ENCODE measurements at regions not wholly inside any gene's neighbourhood (a gene's known extent, or its start where the extent isn't known, plus 50 kb on each side); places are given as distances from the start of the nearest gene placed in this dataset.

GRCh38 chr2:200746301-200746700 lies 65.4 kb upstream of the BZW1 start:
- no peak for TF ChIP-seq EZH2 (IDR thresholded peaks at IDR 0.05; ENCODE audit: borderline replicate concordance, low read depth, low read length, severe bottlenecking)
- no peak for TF ChIP-seq MYC (IDR thresholded peaks at IDR 0.05; ENCODE audit: low read depth, low read length)
- TF ChIP-seq JUN (IDR thresholded peaks at IDR 0.05; ENCODE audit: borderline replicate concordance, insufficient read depth, insufficient read length, low read depth), result no peak
- TF ChIP-seq GATA2 (IDR thresholded peaks at IDR 0.05; ENCODE audit: insufficient read depth, insufficient read length, low read depth, low read length), result no peak
- no peak for TF ChIP-seq POLR2AphosphoS5 (IDR thresholded peaks at IDR 0.05; ENCODE audit: insufficient read depth, low read depth, low read length)
- no peak for TF ChIP-seq POLR2A (IDR thresholded peaks at IDR 0.05; ENCODE audit: low read depth, low read length)
- no peak for TF ChIP-seq MAX (IDR thresholded peaks at IDR 0.05; ENCODE audit: insufficient read depth, insufficient read length)
- TF ChIP-seq CTCF (IDR thresholded peaks at IDR 0.05; ENCODE audit: extremely low read depth in 1 of 2, insufficient read depth in 1 of 2, low read depth in 1 of 2, low read length in 2 of 2), result no peak
- no peak for TF ChIP-seq FOS (IDR thresholded peaks at IDR 0.05; ENCODE audit: borderline replicate concordance, insufficient read depth, low read length)
- Histone ChIP-seq H3K27ac (ENCODE audit: insufficient read depth, low read depth, low read length) (no peak overlapping the region), H2AFZ (ENCODE audit: low read depth, low read length) (no peak overlapping the region), H3K79me2 (ENCODE audit: control insufficient read depth, insufficient read depth, low read length) (no peaks in the 10 kb centered on the region), H3K4me3 (replicated peaks in 1 of 3; ENCODE audit: insufficient read depth in 1 of 3, low read depth in 1 of 3, low read length in 3 of 3) (no peak overlapping the region), H3K4me2 (ENCODE audit: insufficient read depth, low read length) (no peak overlapping the region), H3K9ac (replicated peaks; ENCODE audit: extremely low read depth, insufficient read depth, low read length) (no peak overlapping the region), H3K36me3 (ENCODE audit: control insufficient read depth in 2 of 2, extremely low read depth in 1 of 2, insufficient read depth in 2 of 2, low read length in 2 of 2) (no peaks in the 10 kb centered on the region), H4K20me1 (replicated peaks; ENCODE audit: control insufficient read depth, extremely low read depth, insufficient read depth, low read length) (no peaks in the 10 kb centered on the region), H3K27me3 (ENCODE audit: control insufficient read depth in 2 of 2, insufficient read depth in 2 of 2, low read length in 2 of 2) (no peaks in the 10 kb centered on the region), H3K9me1 (replicated peaks; ENCODE audit: control insufficient read depth, extremely low read depth, insufficient read depth, low read length) (no peaks in the 10 kb centered on the region), H3K9me3 (replicated peaks; ENCODE audit: control insufficient read depth, insufficient read depth, low read length) (no peaks in the 10 kb centered on the region), H3K4me1 (ENCODE audit: control insufficient read depth, extremely low read depth, insufficient read depth, low read length) (peaks cover 9% of the 10 kb centered on the region)
- dilution Hi-C loops (cut with MboI; ENCODE audit: extremely low pct_ligation_motif_present, low sequenced_read_pairs) (no loop called here), intact Hi-C loops (cut with micrococcal nuclease) (no loop called here)
- POLR2A ChIA-PET, result no interaction called here
- no TSS peak for BruUV-seq (replicated peaks)
- CTCF ChIA-PET, result interaction anchor here (1.2 to 2.8 kb wide), 6 partner anchors 8 to 43 kb away, joined by 3 to 10 read pairs (median 4); no protein-coding TSS in a partner anchor
- DNase-seq (ENCODE audit: low read depth, low spot score) (no peak), FAIRE-seq (no peak)

All from endothelial cell of umbilical vein (primary cell).